ENCODE measurements at regions not wholly inside any gene's neighbourhood (a gene's known extent, or its start where the extent isn't known, plus 50 kb on each side); places are given as distances from the start of the nearest gene placed in this dataset.
A peak's percentile ranks its signal among the peaks of the same experiment; 100 is the strongest.

GRCh38 chr2:38180754-38181153 lies 104.8 kb upstream of the CYP1B1 start:
- TF ChIP-seq CTCF (IDR thresholded peaks at IDR 0.05; ENCODE audit: insufficient read depth, low read length, missing control alignments) = no peak
- no peak for DNase-seq (ENCODE audit: low read depth, low spot score)
- ChIA-PET CTCF (no interaction called here), POLR2A (no interaction called here)
- H3K4me3 ChIP-seq (ENCODE audit: low read depth, low read length) = no peak overlapping the region

DNA sequence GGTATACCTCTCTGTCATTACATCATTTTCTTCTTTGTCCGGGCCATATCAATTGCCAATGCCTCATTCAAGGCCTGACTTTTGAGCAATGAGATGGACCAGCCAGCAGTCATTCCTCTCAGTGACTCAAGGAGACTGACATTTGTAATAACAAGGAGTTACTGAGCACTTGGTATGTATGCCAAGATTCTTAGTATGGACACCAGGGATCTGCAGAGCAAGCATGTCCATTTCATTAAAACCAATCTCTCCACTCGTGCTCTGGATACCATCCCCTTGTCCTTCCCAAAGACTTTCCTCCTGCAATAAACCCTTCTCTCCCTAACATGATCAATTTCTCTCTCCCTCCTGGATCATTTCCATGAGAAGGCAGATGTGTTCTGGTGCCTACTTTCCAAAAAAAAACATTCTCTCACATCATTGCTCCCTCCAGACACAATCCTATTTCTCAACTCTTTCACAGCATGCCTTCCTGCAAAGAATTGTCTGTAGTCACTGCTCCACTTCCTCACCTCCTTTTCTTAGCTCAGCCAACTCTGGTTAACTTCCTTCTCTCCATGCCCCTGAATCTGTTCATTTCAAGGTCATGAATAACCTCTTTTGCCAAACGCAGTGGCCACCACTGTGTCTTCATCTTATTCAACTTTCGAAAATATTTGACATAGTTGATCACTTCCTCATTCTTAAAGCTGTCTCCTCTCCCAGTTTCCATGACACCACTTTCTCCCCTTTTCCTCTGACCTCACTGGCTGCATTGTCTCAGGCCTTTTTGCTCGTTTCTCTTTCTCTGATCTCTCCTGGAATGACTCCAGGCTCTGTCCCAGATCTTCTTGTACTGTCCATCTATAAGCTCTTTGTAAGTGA lies 102.8 kb upstream of the CYP1B1 start:
- no peak overlapping the region for H3K4me3 ChIP-seq (ENCODE audit: low read depth, low read length)
- no peak for TF ChIP-seq CTCF (IDR thresholded peaks at IDR 0.05; ENCODE audit: insufficient read depth, low read length, missing control alignments)
- ChIA-PET CTCF (interaction anchor here (1.7 kb wide), 1 partner anchor 14 kb away, joined by 3 read pairs; no protein-coding TSS in a partner anchor), POLR2A (interaction anchor here (0.8 to 0.9 kb wide), 2 partner anchors 102 kb away, joined by 3 read pairs; partner anchors contain the start of gene CYP1B1)
- peak; percentile 38 for DNase-seq (ENCODE audit: low read depth, low spot score)

- DNase-seq (ENCODE audit: low read depth, low spot score) = no peak
- ChIA-PET POLR2A (interaction anchor here (0.9 kb wide), 1 partner anchor 102 kb away, joined by 3 read pairs; the partner anchor contains the start of gene CYP1B1), CTCF (interaction anchor here (1.2 to 1.7 kb wide), 2 partner anchors 15 to 196 kb away, joined by 3 read pairs; no protein-coding TSS in a partner anchor)
- no peak overlapping the region for H3K4me3 ChIP-seq (ENCODE audit: low read depth, low read length)
- TF ChIP-seq CTCF (IDR thresholded peaks at IDR 0.05; ENCODE audit: insufficient read depth, low read length, missing control alignments) = no peak
Observed at GRCh38 chr2:38178119-38178518, 102.2 kb upstream of the CYP1B1 start.

- CTCF ChIA-PET = interaction anchor here (1.3 kb wide), 1 partner anchor 98 kb away, joined by 3 read pairs; no protein-coding TSS in a partner anchor
- DNase-seq (ENCODE audit: low read depth, low spot score) = peak; percentile 60
- no peak overlapping the region for H3K4me3 ChIP-seq (ENCODE audit: low read depth, low read length)
- no peak for TF ChIP-seq CTCF (IDR thresholded peaks at IDR 0.05; ENCODE audit: insufficient read depth, low read length, missing control alignments)
- POLR2A ChIA-PET = no interaction called here
Observed at GRCh38 chr2:38176619-38177021, 100.7 kb upstream of the CYP1B1 start.

- ChIA-PET CTCF (interaction anchor here (1.7 kb wide), 1 partner anchor 59 kb away, joined by 5 read pairs; no protein-coding TSS in a partner anchor), POLR2A (interaction anchor here (1.0 kb wide), 1 partner anchor 29 kb away, joined by 4 read pairs; no protein-coding TSS in a partner anchor)
- H3K4me3 ChIP-seq (ENCODE audit: low read depth, low read length) = peak overlapping the region; percentile 13
- no peak for TF ChIP-seq CTCF (IDR thresholded peaks at IDR 0.05; ENCODE audit: insufficient read depth, low read length, missing control alignments)
- DNase-seq (ENCODE audit: low read depth, low spot score) = peak; percentile 98
Observed at GRCh38 chr2:38174646-38175423, 98.9 kb upstream of the CYP1B1 start.

All from AG04449 (cell line).